ENCODE measurements at regions not wholly inside any gene's neighbourhood (a gene's known extent, or its start where the extent isn't known, plus 50 kb on each side); places are given as distances from the start of the nearest gene placed in this dataset.

GRCh38 chr2:193348055-193348454 is 1153.3 kb upstream of the TMEFF2 start:
- no peaks in the 10 kb centered on the region for H3K9me2 ChIP-seq (replicated peaks; ENCODE audit: insufficient read depth, low read length)
- no peaks in the 10 kb centered on the region for H3K4me1 ChIP-seq (ENCODE audit: low read length)
- H3K27ac ChIP-seq (ENCODE audit: low read length): no peak overlapping the region
- no peak overlapping the region for H3K9ac ChIP-seq (ENCODE audit: low read length)
- TF ChIP-seq EZH2 (optimal IDR thresholded peaks at IDR 0.05; ENCODE audit: low read depth, low read length): no peak
- H3K9me3 ChIP-seq (replicated peaks; ENCODE audit: insufficient read depth, low read length): no peaks in the 10 kb centered on the region
- no peaks in the 10 kb centered on the region for H3F3A ChIP-seq (ENCODE audit: insufficient read depth, low read length)
- no peaks in the 10 kb centered on the region for H3K36me3 ChIP-seq (replicated peaks; ENCODE audit: insufficient read depth, low read length)
- H3K4me2 ChIP-seq (ENCODE audit: low read depth, low read length): 0 out of 2 replicates have a peak overlapping the region, but pooled peaks have one; percentile 13
- no peak for DNase-seq
- H3K79me2 ChIP-seq (ENCODE audit: low read length): no peaks in the 10 kb centered on the region
- no peaks in the 10 kb centered on the region for H3K27me3 ChIP-seq (replicated peaks; ENCODE audit: insufficient read depth, low read length)
- no peaks in the 10 kb centered on the region for H4K20me1 ChIP-seq (ENCODE audit: insufficient read depth, low read length)
- H3K4me3 ChIP-seq (ENCODE audit: low read length): no peak overlapping the region
- 0 out of 2 replicates have a peak overlapping the region, but pooled peaks have one; percentile 42 for H2AFZ ChIP-seq (ENCODE audit: low read length)

DNA sequence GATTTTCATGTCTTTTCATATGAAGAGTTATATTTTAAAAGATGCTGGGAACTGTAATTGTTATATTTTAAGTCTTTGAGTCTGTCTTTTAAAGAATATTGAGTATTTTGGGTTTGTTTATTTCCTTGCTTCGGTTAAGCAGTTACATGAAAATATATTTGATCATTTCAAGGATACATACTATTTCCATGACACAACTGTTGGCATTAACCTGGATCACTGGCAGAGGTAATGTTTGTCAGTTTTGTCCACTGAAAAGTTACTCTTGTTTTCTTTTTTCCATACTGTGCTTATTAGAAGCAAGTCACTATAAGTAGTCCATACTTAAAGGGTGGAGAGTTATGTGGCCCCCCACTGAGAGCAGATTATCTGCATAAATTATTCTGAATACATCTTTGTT is 1142.0 kb upstream of the TMEFF2 start:
- Histone ChIP-seq H3K36me3 (replicated peaks; ENCODE audit: insufficient read depth, low read length) (no peaks in the 10 kb centered on the region), H3K4me2 (ENCODE audit: low read depth, low read length) (no peak overlapping the region), H4K20me1 (ENCODE audit: insufficient read depth, low read length) (no peaks in the 10 kb centered on the region), H3K9me2 (replicated peaks; ENCODE audit: insufficient read depth, low read length) (no peaks in the 10 kb centered on the region), H3K79me2 (ENCODE audit: low read length) (no peaks in the 10 kb centered on the region), H3K27me3 (replicated peaks; ENCODE audit: insufficient read depth, low read length) (no peaks in the 10 kb centered on the region), H3F3A (ENCODE audit: insufficient read depth, low read length) (no peaks in the 10 kb centered on the region), H3K9me3 (replicated peaks; ENCODE audit: insufficient read depth, low read length) (no peaks in the 10 kb centered on the region), H3K9ac (ENCODE audit: low read length) (no peak overlapping the region), H3K4me3 (ENCODE audit: low read length) (no peak overlapping the region), H3K27ac (ENCODE audit: low read length) (no peak overlapping the region), H3K4me1 (ENCODE audit: low read length) (no peaks in the 10 kb centered on the region), H2AFZ (ENCODE audit: low read length) (no peak overlapping the region)
- no peak for DNase-seq
- no peak for TF ChIP-seq EZH2 (optimal IDR thresholded peaks at IDR 0.05; ENCODE audit: low read depth, low read length)
- TF ChIP-seq EZH2phosphoT487 (IDR thresholded peaks at IDR 0.05; ENCODE audit: low read length): no peak
- no peak for TF ChIP-seq CTCF (IDR thresholded peaks at IDR 0.05; ENCODE audit: low read length)

DNA sequence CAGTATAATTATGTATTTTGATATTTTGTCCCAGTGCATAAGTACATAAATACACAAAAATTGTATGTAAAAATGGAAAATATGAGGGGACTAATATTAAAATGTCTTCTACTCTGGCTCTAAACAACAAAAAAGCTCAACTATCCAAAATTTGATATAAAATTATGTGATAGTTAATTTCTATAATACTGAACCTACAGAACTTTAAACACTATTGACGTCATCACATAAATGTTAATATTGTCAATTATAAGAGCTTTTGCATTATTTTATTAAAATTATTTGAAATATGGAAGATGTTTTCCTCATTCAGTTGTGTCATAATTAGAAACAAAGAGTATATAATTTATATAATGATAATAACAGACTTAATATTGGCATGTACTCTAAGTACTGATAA is 1139.7 kb upstream of the TMEFF2 start:
- H3K9me2 ChIP-seq (replicated peaks; ENCODE audit: insufficient read depth, low read length): no peaks in the 10 kb centered on the region
- H4K20me1 ChIP-seq (ENCODE audit: insufficient read depth, low read length): no peaks in the 10 kb centered on the region
- no peak overlapping the region for H3K4me2 ChIP-seq (ENCODE audit: low read depth, low read length)
- H3K79me2 ChIP-seq (ENCODE audit: low read length): no peaks in the 10 kb centered on the region
- TF ChIP-seq CTCF (IDR thresholded peaks at IDR 0.05; ENCODE audit: low read length): no peak
- TF ChIP-seq EZH2phosphoT487 (IDR thresholded peaks at IDR 0.05; ENCODE audit: low read length): no peak
- TF ChIP-seq EZH2 (optimal IDR thresholded peaks at IDR 0.05; ENCODE audit: low read depth, low read length): no peak
- DNase-seq: no peak
- H3K27me3 ChIP-seq (replicated peaks; ENCODE audit: insufficient read depth, low read length): no peaks in the 10 kb centered on the region
- H3K9ac ChIP-seq (ENCODE audit: low read length): no peak overlapping the region
- no peaks in the 10 kb centered on the region for H3K9me3 ChIP-seq (replicated peaks; ENCODE audit: insufficient read depth, low read length)
- H2AFZ ChIP-seq (ENCODE audit: low read length): no peak overlapping the region
- no peaks in the 10 kb centered on the region for H3K4me1 ChIP-seq (ENCODE audit: low read length)
- H3K27ac ChIP-seq (ENCODE audit: low read length): no peak overlapping the region
- H3F3A ChIP-seq (ENCODE audit: insufficient read depth, low read length): no peaks in the 10 kb centered on the region
- H3K4me3 ChIP-seq (ENCODE audit: low read length): no peak overlapping the region
- H3K36me3 ChIP-seq (replicated peaks; ENCODE audit: insufficient read depth, low read length): no peaks in the 10 kb centered on the region

DNA sequence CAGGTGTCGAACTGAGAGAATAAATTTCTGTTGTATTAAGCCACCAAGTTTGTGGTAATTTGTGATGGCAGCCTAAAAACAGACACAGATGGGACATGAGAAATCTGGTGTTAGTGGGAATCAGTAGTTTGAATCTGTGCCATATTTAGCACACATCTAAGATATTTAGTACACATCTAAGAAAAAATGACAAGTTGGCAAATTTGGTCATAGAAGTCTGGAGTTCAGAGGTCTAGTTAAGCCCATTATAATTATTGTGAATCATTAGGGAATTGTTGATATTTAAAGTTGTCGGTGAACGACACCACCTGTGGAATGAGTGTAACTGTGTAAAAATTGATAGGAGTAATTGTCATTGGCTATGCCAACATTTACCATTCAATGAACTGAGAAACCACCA is 1138.8 kb upstream of the TMEFF2 start:
- DNase-seq: no peak
- H3K4me2 ChIP-seq (ENCODE audit: low read depth, low read length): no peak overlapping the region
- no peaks in the 10 kb centered on the region for H3K79me2 ChIP-seq (ENCODE audit: low read length)
- H3K9me2 ChIP-seq (replicated peaks; ENCODE audit: insufficient read depth, low read length): no peaks in the 10 kb centered on the region
- no peaks in the 10 kb centered on the region for H3K4me1 ChIP-seq (ENCODE audit: low read length)
- H3K4me3 ChIP-seq (ENCODE audit: low read length): no peak overlapping the region
- H3K9ac ChIP-seq (ENCODE audit: low read length): no peak overlapping the region
- H2AFZ ChIP-seq (ENCODE audit: low read length): no peak overlapping the region
- no peak overlapping the region for H3K27ac ChIP-seq (ENCODE audit: low read length)
- H3K27me3 ChIP-seq (replicated peaks; ENCODE audit: insufficient read depth, low read length): no peaks in the 10 kb centered on the region
- no peaks in the 10 kb centered on the region for H3F3A ChIP-seq (ENCODE audit: insufficient read depth, low read length)
- no peaks in the 10 kb centered on the region for H3K36me3 ChIP-seq (replicated peaks; ENCODE audit: insufficient read depth, low read length)
- H3K9me3 ChIP-seq (replicated peaks; ENCODE audit: insufficient read depth, low read length): no peaks in the 10 kb centered on the region
- TF ChIP-seq EZH2phosphoT487 (IDR thresholded peaks at IDR 0.05; ENCODE audit: low read length) (no peak), CTCF (IDR thresholded peaks at IDR 0.05; ENCODE audit: low read length) (no peak), EZH2 (optimal IDR thresholded peaks at IDR 0.05; ENCODE audit: low read depth, low read length) (no peak)
- no peaks in the 10 kb centered on the region for H4K20me1 ChIP-seq (ENCODE audit: insufficient read depth, low read length)
